Endodermal cell (in vitro differentiated cells): ENCODE measurements at regions not wholly inside any gene's neighbourhood (a gene's known extent, or its start where the extent isn't known, plus 50 kb on each side); places are given as distances from the start of the nearest gene placed in this dataset.

Experiments
- DNase-seq: peaks from one replicate; pipeline ENCODE4 v3.0.0-alpha.2; 2017
- H3K27ac ChIP-seq: 2 replicates; pipeline ENCODE4 v1.5.1; 2013; ENCODE audit warnings: mild to moderate bottlenecking, low read depth, low read length, moderate library complexity
- H3K27me3 ChIP-seq: 2 replicates; pipeline ENCODE4 v1.6.1; 2013; ENCODE audit warnings: mild to moderate bottlenecking, low read length, moderate library complexity; ENCODE audit not compliant: insufficient read depth, control insufficient read depth, poor library complexity, severe bottlenecking
- H3K36me3 ChIP-seq: 2 replicates; pipeline ENCODE4 v1.7.0; 2013; ENCODE audit warnings: mild to moderate bottlenecking, low read length, moderate library complexity; ENCODE audit not compliant: control insufficient read depth, insufficient read depth
- H3K4me1 ChIP-seq: one replicate; pipeline ENCODE4 v1.7.0; 2013; ENCODE audit warnings: low read length; ENCODE audit not compliant: control insufficient read depth, insufficient read depth
- H3K4me3 ChIP-seq: 2 replicates; pipeline ENCODE4 v1.5.1; 2013; ENCODE audit warnings: mild to moderate bottlenecking, low read length, moderate library complexity
- H3K9ac ChIP-seq: 2 replicates; pipeline ENCODE4 v1.6.1; 2013; ENCODE audit warnings: mild to moderate bottlenecking, low read length, moderate library complexity; ENCODE audit not compliant: poor library complexity, severe bottlenecking; ENCODE audit errors: extremely low read depth
- H3K9me3 ChIP-seq: 2 replicates; pipeline ENCODE4 v1.6.1; 2013; ENCODE audit warnings: mild to moderate bottlenecking, low read length, moderate library complexity; ENCODE audit not compliant: control insufficient read depth
- H3K27ac Mint-ChIP-seq: 2 replicates; pipeline ENCODE4 v1.8.0; 2020; ENCODE audit warnings: mixed read lengths
- H3K27me3 Mint-ChIP-seq: 2 replicates; pipeline ENCODE4 v1.8.0; 2021; ENCODE audit warnings: mild to moderate bottlenecking, mixed read lengths; ENCODE audit not compliant: insufficient read depth
- H3K36me3 Mint-ChIP-seq: 2 replicates; pipeline ENCODE4 v1.8.0; 2020; ENCODE audit warnings: low read depth, mixed read lengths
- H3K4me1 Mint-ChIP-seq: 2 replicates; pipeline ENCODE4 v1.8.0; 2020; ENCODE audit warnings: mixed read lengths
- H3K4me3 Mint-ChIP-seq: 2 replicates; pipeline ENCODE4 v1.8.0; 2020; ENCODE audit warnings: mild to moderate bottlenecking, moderate library complexity, mixed read lengths
- H3K9me3 Mint-ChIP-seq: 2 replicates; pipeline ENCODE4 v1.8.0; 2020; ENCODE audit warnings: mild to moderate bottlenecking, mixed read lengths
- WGBS, 2 experiments: methylation state at CpG; one replicate each; pipeline versions ENCODE4 v1.1.5 to v1.1.7; 2013; ENCODE audit warnings: missing lambda C conversion rate in 2 of 2, mixed read lengths in 1 of 2; ENCODE audit not compliant: insufficient coverage in 1 of 2, insufficient read length in 1 of 2; 5-methylcytosine and 5-hydroxymethylcytosine counted together
- TF ChIP-seq, protein P1 (sequence below): fragments of 200-600 bp; sonication (generic); conservative IDR thresholded peaks from 2 replicates; pipeline ENCODE4 v1.5.0; 2021; ENCODE audit warnings: antibody characterized with exemption, mild to moderate bottlenecking

DNA sequence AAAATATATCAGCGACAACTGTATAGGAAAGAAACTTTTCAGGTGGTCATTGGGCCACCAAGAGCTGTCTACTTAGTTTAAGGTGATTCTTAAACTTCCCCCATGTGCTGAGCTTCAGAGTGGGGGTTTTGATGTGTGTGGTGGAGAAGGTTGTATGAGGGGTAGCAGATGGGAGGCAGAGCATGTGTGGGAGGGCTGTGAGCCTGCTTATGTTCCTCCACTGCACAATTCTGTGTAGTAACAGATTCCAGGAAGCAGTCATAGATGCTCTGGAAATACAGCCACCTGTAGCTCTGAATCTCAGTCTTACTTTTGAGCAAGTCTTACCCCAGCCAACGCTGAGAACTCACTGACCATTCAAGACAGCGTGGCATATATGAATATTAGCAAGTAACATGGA is 95.3 kb upstream of the SPATA13 start:
- TF ChIP-seq, protein P1, sequence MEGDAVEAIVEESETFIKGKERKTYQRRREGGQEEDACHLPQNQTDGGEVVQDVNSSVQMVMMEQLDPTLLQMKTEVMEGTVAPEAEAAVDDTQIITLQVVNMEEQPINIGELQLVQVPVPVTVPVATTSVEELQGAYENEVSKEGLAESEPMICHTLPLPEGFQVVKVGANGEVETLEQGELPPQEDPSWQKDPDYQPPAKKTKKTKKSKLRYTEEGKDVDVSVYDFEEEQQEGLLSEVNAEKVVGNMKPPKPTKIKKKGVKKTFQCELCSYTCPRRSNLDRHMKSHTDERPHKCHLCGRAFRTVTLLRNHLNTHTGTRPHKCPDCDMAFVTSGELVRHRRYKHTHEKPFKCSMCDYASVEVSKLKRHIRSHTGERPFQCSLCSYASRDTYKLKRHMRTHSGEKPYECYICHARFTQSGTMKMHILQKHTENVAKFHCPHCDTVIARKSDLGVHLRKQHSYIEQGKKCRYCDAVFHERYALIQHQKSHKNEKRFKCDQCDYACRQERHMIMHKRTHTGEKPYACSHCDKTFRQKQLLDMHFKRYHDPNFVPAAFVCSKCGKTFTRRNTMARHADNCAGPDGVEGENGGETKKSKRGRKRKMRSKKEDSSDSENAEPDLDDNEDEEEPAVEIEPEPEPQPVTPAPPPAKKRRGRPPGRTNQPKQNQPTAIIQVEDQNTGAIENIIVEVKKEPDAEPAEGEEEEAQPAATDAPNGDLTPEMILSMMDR, result no peak
- Histone ChIP-seq H3K27me3 (no peaks in the 10 kb centered on the region), H3K9me3 (no peaks in the 10 kb centered on the region), H3K27ac (no peak overlapping the region), H3K36me3 (no peaks in the 10 kb centered on the region), H3K4me3 (no peak overlapping the region), H3K9ac (no peak overlapping the region), H3K4me1 (no peaks in the 10 kb centered on the region)
- Mint-ChIP-seq H3K4me3 (no peak overlapping the region), H3K27me3 (peaks cover 2% of the 10 kb centered on the region), H3K27ac (no peak overlapping the region), H3K9me3 (no peaks in the 10 kb centered on the region), H3K4me1 (peaks cover 8% of the 10 kb centered on the region), H3K36me3 (no peaks in the 10 kb centered on the region)
- WGBS, 2 experiments, result 65 to 100% methylated on average over 1 to 3 of the region's 3 CpGs
- DNase-seq, result peak; percentile 12

DNA sequence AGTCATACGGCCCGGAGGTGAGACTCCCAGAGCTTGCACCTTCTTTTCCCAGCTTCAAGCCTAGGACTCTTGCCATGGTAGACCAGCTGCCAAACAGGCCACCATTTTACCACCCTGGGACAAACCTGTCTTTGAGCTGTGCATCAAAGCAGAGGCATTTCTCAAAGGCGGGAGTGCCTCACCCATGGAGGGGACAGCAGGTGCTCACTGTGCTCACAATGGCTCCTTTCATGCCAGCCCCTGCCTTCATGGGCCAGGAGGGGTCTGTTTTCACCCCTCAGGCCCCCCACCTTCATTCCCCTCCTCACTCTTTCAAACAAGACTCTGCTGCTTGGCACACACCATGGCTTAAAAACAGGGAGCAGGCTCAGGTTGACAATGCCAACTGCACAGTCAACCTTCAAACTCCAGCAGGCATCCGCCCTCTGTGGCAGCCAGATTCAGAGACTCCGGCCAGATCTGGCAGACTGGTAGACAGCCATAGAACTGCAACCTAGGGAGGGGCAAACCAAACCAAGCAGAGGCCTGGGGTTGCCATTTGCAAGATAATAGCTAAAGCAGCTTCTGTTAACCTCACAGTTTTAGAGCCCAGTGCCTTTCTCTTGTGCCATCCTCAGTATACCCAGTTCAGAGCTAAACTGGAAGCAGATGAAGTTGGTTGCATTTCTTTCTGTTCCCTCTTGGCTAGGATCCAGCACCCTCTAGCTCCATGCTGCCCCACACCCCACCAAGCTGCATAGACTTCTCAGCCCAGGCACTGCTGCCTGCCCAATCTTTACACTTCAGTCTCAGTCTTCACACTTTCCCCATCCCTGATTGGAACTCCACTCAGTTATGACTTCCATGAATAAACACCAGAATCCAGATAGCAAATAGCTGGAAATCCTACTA is 93.9 kb upstream of the SPATA13 start:
- DNase-seq, result peak; percentile 66
- H3K27ac Mint-ChIP-seq, result no peak overlapping the region

DNA sequence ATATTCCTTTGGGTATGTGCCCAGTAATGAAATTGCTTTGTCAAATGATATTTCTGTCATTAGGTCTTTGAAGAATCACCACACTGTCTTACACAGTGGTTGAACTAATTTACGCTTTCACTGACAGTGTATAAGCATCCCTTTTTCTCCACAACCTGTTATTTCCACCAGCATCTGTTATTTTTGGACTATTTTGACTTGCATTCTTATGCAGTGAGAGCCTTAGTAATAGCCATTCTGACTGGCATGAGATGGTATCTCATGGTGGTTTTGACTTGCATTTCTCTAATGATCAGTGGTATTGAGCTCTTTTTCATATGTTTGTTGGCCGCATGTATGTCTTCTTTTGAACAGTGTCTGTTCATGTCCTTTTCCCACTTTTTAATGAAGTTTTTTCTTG is 92.0 kb upstream of the SPATA13 start:
- Mint-ChIP-seq H3K4me1 (peaks cover 8% of the 10 kb centered on the region), H3K36me3 (no peaks in the 10 kb centered on the region), H3K4me3 (no peak overlapping the region), H3K9me3 (no peaks in the 10 kb centered on the region), H3K27ac (no peak overlapping the region), H3K27me3 (peaks cover 2% of the 10 kb centered on the region)
- Histone ChIP-seq H3K9me3 (no peaks in the 10 kb centered on the region), H3K9ac (no peak overlapping the region), H3K4me3 (no peak overlapping the region), H3K27me3 (no peaks in the 10 kb centered on the region), H3K4me1 (no peaks in the 10 kb centered on the region), H3K27ac (no peak overlapping the region), H3K36me3 (no peaks in the 10 kb centered on the region)
- no peak for DNase-seq
- WGBS, 2 experiments, result 98 to 100% methylated on average over 1 to 2 of the region's 2 CpGs
- TF ChIP-seq, protein P1, result no peak

More for the DNA sequence above, 93.9 kb upstream of the SPATA13 start:
- 89 to 100% methylated on average over 4 to 5 of the region's 5 CpGs for WGBS, 2 experiments
- no peaks in the 10 kb centered on the region for H3K4me1 ChIP-seq
- H3K27me3 ChIP-seq, result no peaks in the 10 kb centered on the region
- no peaks in the 10 kb centered on the region for H3K9me3 ChIP-seq
- H3K9me3 Mint-ChIP-seq, result no peaks in the 10 kb centered on the region
- no peaks in the 10 kb centered on the region for H3K36me3 Mint-ChIP-seq
- H3K4me3 Mint-ChIP-seq, result no peak overlapping the region
- no peaks in the 10 kb centered on the region for H3K36me3 ChIP-seq
- no peak overlapping the region for H3K4me3 ChIP-seq
- TF ChIP-seq, protein P1, result no peak
- H3K27ac ChIP-seq, result no peak overlapping the region
- H3K9ac ChIP-seq, result no peak overlapping the region
- peaks cover 8% of the 10 kb centered on the region for H3K4me1 Mint-ChIP-seq
- peaks cover 2% of the 10 kb centered on the region for H3K27me3 Mint-ChIP-seq
